ENCODE measurements at regions not wholly inside any gene's neighbourhood (a gene's known extent, or its start where the extent isn't known, plus 50 kb on each side); places are given as distances from the start of the nearest gene placed in this dataset.

- Mint-ChIP-seq H3K4me1 (peaks cover 3 to 4% of the 10 kb centered on the region in 2 experiments; a peak in 3 of 4 replicates), H3K27me3 (ENCODE audit: low read depth) (no peaks in the 10 kb centered on the region; the same call in 1 of the 2 replicates), H3K9me3 (no peaks in the 10 kb centered on the region), H3K4me3 (no peak overlapping the region), H3K36me3 (ENCODE audit: insufficient read depth in 1 of 3, low read depth in 3 of 3) (no peaks in the 10 kb centered on the region), H3K27ac (no peak overlapping the region)
- Histone ChIP-seq H2AK5ac (ENCODE audit: insufficient read length, low read length) (no peak overlapping the region), H3K4me1 (ENCODE audit: insufficient read depth, low read length) (no peaks in the 10 kb centered on the region), H2AFZ (ENCODE audit: low read length) (no peak overlapping the region), H3K23me2 (ENCODE audit: insufficient read length, low read depth, low read length, poor library complexity, severe bottlenecking) (no peaks in the 10 kb centered on the region), H3K23ac (ENCODE audit: insufficient read length, low read depth, low read length) (no peak overlapping the region), H3K79me1 (ENCODE audit: insufficient read depth, low read depth, low read length, poor library complexity, severe bottlenecking) (no peaks in the 10 kb centered on the region), H3K9me3 (ENCODE audit: control insufficient read depth, low read depth, low read length) (no peaks in the 10 kb centered on the region), H3K79me2 (ENCODE audit: insufficient read depth, low read length) (no peaks in the 10 kb centered on the region), H2BK15ac (ENCODE audit: low read depth, low read length) (no peak overlapping the region), H3K27me3 (ENCODE audit: insufficient read depth, low read length) (no peaks in the 10 kb centered on the region), H2BK120ac (ENCODE audit: low read depth, low read length, poor library complexity, severe bottlenecking) (no peak overlapping the region), H3K9ac (ENCODE audit: extremely low read depth, insufficient read length, low read length) (no peak overlapping the region), H3K4ac (ENCODE audit: low read depth, low read length) (no peak overlapping the region), H3K56ac (ENCODE audit: insufficient read length, low read depth, low read length) (no peak overlapping the region), H2BK20ac (ENCODE audit: low read depth, low read length, poor library complexity, severe bottlenecking) (no peak overlapping the region), H4K5ac (ENCODE audit: insufficient read length, low read depth, low read length) (no peak overlapping the region), H3T11ph (ENCODE audit: low read length) (no peak overlapping the region), H3K18ac (ENCODE audit: insufficient read length, low read depth, low read length) (no peak overlapping the region), H2BK12ac (ENCODE audit: insufficient read length, low read depth, low read length) (no peak overlapping the region), H4K20me1 (ENCODE audit: control insufficient read depth, insufficient read depth, insufficient read length) (no peaks in the 10 kb centered on the region), H3K4me2 (ENCODE audit: insufficient read depth, insufficient read length, low read length) (no peak overlapping the region), H3K27ac (ENCODE audit: insufficient read length, low read depth, low read length) (no peak overlapping the region), H3K14ac (ENCODE audit: insufficient read depth, low read length) (no peak overlapping the region), H4K8ac (replicated peaks; ENCODE audit: insufficient read length, low read depth, low read length) (no peak overlapping the region), H2BK5ac (ENCODE audit: insufficient read length, low read length) (no peak overlapping the region), H4K91ac (ENCODE audit: insufficient read length, low read depth, low read length) (no peak overlapping the region)
- no peak for TF ChIP-seq CTCF (conservative IDR thresholded peaks at IDR 0.05)
- DNase-seq: no peak
Measured at GRCh38 chr9:16178294-16178693, 625.5 kb downstream of the CCDC171 start.
